ENCODE measurements at regions not wholly inside any gene's neighbourhood (a gene's known extent, or its start where the extent isn't known, plus 50 kb on each side); places are given as distances from the start of the nearest gene placed in this dataset.
"Not testable (repeated sequence)": the region's sequence is repeated elsewhere in the genome, so short reads cannot be mapped to it uniquely, and the experiment has no call there.

DNA sequence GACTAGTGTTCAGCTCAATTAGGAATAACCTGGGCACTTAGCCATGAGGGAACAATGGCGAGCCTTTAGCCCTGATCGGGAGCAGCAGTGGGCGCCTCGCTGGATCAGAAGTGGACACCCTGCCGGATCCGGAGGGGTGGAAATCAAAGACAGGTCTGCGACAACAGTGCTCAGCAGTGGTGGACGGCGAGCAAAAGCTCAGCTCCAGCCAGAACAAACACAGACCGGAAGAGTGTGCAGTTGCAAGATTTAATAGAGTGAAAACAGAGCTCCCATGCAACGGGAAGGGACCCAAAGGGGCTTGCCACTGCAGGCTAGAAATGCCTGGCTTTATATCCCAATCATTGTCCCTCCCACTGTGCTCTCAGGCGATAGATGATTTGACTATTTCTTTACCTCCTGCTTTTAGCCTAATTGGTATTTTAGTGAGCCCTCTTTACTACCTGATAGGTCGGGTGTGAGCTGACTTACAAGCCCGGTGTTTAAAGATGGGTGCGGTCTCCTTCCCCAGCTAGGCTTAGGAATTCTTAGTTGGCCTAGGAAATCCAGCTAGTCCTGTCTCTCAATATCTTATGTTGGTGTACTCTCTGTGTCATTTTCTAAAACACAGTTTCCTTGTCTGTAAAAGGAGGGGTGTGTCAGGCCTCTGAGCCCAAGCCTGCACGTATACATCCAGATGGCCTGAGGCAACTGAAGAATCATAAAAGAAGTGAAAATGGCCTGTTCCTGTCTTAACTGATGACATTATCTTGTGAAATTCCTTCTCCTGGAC is 1258.8 kb upstream of the TENM4 start:
- not testable (repeated sequence) for DNase-seq (ENCODE audit: low read depth in 2 of 2)

DNA sequence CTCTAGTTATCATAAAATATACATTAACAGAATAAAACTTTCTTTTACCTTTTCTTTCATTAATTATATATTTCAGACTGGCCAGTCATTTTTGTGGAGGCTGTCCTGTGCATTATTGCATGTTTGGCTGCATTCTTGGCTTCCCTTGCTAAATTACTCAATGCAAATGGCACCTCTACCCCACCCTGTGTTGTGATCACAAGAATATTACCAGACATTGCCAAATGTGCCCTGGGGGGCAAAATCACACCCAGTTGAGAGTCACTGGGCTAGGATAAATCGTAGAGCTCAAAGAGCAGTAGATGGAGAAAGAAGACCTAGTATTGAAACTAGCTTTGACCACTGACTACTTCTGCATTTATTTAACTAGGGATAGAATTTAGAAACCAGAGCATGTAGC is 1257.8 kb upstream of the TENM4 start:
- no peak for DNase-seq (ENCODE audit: low read depth in 2 of 2)

DNA sequence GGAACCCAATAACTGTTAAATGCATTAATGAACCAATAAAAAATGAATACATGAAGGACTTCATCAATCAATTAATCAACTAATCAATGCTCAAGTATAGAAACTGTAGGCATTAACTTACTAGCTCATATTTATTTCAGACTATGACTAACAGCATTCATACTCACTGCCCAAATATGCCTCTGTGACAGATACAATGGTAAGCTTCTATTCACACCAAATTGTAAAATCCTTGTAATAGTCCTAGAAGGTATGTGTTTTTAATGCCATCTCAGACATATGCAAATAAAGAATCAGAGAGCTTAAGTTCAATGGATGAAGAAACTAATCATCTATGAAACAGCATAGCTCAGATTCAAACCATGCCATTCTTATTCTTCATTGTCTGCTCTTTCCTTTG is 1253.6 kb upstream of the TENM4 start:
- no peak for DNase-seq (ENCODE audit: low read depth in 2 of 2)

DNA sequence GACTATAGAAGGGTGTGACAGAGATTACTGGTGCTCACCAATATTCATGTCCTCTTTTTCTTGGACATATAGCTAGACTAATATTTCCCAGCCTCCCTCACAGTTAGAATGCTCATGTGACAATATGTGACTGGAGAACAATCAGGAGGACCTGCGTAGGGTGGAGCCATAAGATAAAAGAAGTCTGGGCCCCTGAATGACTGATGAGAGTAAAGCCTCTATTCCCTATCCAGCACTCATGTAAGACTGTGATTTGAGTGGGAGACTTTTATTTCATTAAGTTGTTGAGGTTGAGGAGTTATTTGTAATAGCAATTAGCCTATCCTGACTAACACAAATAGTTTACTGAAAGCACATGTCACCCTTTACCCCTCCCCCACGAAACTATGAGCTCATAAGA is 1247.1 kb upstream of the TENM4 start:
- no peak for DNase-seq (ENCODE audit: low read depth in 2 of 2)

DNA sequence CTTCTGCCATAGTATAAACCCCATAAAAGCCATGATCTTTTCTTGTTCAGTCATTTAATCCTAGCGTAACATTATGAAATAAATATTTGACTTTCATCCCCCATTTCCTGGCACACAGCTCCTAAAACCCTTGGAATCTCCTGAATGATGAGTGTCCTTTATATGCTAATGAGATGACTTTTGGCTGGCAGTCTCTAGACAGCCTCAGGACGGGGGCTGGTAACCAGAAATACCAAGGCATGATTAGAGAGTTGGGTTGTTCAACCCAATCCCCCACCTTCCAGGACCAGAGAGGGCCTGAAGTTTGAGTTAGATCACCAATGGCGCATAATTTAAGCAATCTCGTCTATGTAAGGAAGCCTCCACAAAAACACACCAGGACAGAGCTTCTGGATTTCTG is 1246.1 kb upstream of the TENM4 start:
- DNase-seq (ENCODE audit: low read depth in 2 of 2): no peak

DNA sequence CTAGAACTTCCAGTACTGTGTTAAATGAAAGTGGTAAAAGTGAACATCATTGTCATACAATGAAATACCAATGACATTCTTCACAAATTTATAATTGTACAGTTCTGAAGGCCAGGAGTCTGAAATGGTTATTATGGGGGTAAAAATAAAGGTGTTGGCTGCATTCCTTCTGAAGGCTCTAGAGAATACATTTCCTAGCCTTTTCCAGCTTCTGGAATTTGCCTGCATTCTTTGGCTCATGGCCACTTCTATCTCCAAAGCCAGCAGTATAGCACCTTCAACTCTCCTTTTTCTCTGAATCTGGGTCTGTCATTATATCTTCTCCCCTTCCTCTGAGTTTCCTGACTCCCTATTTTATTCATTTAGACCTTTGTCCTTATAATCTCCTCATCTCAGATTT is 1232.7 kb upstream of the TENM4 start:
- no peak for DNase-seq (ENCODE audit: low read depth in 2 of 2)

DNA sequence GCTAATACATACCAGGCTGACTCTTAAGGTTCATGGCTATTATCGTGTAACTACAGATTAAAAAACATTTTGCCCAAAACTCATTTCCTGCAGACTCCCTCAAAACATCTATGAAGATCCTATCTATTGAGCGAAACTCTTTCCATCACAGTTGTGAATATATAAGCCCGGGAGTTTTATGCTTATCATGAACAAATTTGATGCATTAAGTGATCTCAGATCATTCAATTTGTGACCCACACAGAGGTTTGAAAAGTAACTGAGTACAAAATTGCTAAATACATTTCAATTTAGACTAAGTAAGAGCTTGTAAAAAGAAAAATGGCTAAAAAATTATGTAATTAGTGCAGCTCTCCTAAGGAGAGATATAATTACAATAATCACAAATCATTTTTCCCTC is 1228.8 kb upstream of the TENM4 start:
- DNase-seq (ENCODE audit: low read depth in 2 of 2): no peak

DNA sequence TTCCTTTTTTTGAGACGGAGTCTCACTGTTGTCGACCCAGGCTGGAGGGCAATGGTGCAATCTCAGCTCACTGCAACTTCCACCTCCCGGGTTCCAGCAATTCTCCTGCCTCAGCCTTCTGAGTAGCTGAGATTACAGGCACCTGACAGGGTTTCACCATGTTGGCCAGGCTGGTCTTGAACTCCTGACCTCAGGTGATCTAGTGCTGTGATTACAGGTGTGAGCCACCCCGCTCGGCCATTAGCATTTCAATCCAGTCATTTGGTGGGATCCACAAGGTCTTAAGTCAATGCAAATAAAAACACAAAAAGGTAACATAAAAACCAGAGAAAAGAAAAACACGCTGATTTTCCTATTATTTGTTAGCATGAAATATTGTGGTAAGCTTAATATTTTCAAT is 1227.2 kb upstream of the TENM4 start:
- DNase-seq (ENCODE audit: low read depth in 2 of 2): no peak

DNA sequence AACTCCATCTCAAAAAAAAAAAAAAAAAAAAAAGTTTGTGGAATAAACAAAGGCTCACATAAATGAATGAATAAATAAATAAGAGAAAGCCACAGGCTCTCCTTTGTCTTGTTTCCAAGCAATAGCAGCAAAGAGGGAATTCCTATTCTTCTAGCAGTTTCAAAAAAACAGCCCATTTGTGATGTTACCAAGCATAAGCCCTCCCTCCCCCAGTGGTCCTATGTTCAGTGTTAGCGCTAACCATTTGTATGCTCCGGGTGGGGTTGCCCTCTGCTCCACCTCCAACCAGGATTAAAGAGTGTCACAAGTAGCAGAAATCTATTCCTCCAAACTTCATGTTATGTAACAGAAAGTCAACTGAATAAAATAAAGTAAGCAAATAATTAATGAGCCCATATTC is 1215.0 kb upstream of the TENM4 start:
- DNase-seq (ENCODE audit: low read depth in 2 of 2): no peak

DNA sequence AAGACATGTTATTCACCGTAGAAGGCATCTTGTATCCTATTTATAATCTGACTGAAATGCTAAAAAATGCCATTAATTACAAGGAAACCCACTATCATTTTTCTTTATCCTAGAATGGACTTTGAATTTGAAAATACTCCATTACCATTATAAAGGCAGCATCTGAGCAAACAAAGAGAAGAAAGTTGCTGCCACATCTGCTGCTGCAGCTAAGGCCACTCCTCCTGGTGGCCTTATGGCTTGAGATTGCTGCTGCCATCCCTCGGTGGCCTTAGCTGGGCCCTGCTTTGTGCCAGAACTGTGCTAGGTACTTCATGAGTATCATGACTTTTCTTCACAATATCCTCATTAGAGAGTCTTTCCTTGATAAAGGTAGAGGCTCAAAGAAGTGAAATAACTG is 1210.1 kb upstream of the TENM4 start:
- no peak for DNase-seq (ENCODE audit: low read depth in 2 of 2)

DNA sequence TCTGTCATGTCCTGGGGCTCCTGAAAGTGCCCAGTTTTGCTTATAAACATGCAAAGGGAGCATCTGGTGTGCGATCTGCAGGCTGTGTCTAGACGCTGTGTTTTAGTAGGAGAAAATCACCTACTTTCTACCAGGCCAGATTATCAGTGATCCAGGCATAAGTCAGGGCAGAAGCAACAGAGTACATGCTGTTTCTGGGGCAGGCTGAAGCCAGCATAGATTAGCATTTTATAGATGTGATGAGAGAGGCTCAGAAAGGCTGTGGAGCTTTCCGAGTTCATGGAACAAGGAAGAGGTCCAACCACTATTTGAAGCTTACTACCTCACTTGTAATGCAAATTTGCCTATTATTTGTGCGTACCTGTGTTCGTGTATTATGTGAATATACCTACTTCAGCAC is 1208.4 kb upstream of the TENM4 start:
- DNase-seq (ENCODE audit: low read depth in 2 of 2): no peak

DNA sequence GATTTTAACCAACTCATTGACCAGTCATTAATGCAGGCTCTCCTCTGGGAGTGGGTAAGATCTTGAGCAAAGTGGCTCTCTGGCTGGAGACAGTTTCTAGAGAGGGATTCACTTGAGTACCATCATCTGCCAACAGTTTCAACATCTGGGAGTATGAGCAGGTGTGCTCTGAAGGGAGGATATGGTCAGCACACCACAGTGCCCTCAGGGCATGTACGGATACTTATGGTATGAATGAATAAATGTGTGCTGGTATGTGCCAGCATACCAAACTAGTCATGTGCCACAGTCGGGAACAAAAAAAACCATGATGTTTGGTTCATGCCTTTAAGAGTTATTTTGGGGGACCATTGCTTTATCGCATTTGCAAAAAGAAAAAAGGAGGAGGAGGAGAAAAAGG is 1197.5 kb upstream of the TENM4 start:
- DNase-seq (ENCODE audit: low read depth in 2 of 2): no peak

DNA sequence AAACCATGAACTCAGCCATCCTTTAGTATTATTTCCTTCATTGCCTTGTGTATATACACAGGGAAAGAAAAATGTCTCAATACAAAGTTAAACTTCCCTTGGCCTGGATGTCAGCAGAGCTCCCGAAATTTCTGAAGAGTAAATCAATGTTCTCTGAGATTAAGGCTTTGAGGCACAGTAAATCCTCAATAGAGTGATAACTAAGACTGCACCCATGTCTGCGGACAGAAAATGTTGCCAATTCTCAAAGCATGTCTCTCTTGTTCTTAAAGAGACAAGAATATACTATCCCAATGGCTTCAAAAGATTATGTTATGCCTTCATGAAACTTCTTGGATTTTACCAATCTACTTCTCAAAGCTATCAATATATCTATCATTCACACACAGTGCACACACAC is 1196.7 kb upstream of the TENM4 start:
- no peak for DNase-seq (ENCODE audit: low read depth in 2 of 2)

DNA sequence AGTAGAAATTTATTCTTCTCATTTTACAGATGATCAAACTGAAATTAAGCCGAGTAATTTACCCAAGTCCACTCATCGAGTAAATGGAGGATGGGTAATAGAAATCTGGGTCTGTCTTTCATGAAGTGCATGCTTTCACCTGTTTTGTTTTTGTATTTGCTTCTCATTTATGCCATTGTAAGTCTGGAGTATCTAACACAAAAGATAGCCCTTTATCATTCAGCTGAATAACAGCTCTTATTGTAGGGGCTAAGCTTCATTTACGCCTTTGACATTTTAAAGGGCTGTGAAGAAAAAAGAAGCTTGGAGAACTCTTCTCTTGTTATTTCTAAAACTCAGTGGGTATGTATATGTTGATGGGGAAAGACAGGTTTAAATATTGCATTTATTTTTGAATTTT is 1196.2 kb upstream of the TENM4 start:
- DNase-seq (ENCODE audit: low read depth in 2 of 2): no peak

DNA sequence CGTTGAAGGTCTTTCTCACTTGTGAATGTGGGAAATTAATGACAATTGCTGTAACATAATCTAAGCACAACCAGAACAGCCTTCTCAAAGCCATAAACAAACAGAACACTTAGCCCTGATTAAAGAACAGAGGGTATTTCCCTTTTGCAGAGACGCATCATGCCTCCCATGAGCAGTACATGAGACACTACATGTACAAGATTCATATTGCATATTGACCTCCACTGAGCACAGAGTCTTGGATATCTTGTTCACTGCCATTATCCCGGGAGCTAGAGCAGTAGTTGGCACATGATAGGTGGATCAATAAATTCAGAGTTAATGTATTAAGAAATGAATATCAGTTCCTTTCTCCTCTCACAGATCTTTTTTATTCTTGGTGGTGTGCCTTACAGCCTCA is 1194.3 kb upstream of the TENM4 start:
- DNase-seq (ENCODE audit: low read depth in 2 of 2): no peak

DNA sequence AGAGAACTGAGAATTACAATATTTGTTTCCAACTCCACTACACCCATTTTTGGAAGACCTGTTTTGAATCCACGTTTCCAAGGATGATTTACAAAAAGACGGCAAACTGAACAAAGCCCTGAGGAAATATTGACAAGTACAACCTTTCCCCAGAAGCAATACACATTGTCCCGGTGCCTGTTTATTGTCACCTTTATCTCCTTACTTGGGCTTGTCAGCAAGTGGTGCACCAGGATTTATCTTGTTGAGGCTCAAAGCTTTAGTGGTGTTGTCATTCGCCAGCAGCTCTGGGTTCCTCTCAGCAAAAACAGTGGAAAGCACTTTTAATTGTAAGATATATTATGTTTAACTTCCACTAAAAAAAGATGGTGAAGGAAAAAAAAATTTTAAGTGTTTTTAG is 1191.9 kb upstream of the TENM4 start:
- DNase-seq (ENCODE audit: low read depth in 2 of 2): no peak

DNA sequence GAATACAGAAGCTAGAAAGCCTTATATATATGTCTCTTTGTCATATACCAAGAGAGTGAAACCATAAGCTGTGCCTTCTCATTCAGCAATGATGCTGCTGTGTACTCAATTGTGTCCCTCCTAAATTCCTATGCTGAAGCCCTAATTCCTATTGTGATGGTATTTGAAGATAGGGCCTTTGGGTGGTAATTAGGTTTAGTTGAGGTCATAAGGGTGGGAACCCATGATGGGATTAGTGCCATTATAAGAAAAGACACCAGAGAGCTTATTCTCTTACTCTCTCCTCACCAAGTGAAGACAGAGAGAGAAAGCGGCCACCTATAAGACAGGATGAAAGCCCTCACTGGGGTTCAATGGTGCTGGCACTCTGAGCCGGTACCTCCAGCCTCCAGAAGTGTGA is 1191.3 kb upstream of the TENM4 start:
- no peak for DNase-seq (ENCODE audit: low read depth in 2 of 2)

DNA sequence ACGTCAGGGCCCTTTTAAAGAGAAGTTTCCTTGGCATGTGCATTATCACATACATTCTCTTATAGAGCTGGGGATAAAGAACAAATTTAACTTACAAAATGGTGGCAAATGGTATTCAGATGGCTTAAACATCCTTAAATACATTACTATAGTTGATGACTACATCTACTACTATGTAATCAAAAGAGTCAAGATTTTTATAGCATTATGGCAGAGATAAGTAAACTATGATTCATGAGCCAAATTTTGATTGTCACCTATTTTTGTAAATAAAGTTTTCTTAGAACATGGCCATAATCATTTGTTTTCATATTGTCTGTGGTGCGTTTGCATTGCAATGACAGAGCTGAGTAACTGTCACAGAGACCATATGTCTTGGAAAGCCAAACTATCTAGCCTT is 1188.6 kb upstream of the TENM4 start:
- DNase-seq (ENCODE audit: low read depth in 2 of 2): no peak

DNA sequence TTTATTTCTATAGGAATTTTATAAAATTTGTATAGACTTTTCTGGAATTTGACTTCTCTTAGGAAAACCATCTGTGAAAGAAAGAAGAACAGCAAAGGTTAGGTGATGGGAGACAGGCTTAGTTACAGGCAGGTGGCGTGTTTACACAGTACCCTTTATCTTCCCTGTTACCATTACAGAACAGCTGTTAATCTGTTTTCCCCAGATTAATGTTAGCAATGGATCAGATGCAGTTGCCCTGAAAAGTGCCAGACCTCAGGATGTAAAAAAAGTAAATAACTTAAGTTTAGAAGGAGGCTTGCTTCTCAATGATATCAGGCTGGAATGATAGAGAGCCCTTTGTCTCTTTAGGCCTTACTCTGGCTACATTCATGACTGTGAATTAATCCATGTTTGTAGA is 1186.5 kb upstream of the TENM4 start:
- DNase-seq (ENCODE audit: low read depth in 2 of 2): no peak

DNA sequence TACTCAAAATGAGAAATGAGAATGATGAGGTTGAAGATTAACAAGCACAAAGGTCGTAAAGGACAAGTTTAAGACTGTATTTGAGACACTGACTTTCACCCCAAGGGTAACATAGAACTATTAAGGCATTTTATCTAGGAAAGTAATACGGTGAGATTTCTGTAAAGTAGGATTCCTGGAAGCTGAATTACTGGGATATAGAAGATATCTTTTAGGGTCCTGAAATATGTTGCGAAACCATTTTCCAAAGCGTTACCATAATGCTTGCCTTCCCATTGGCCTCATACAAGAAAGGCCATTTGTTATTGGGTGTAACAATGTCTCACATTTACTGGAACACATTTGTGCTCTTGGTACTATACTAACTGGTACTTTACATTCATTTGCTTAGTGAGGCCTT is 1185.9 kb upstream of the TENM4 start:
- no peak for DNase-seq (ENCODE audit: low read depth in 2 of 2)

DNA sequence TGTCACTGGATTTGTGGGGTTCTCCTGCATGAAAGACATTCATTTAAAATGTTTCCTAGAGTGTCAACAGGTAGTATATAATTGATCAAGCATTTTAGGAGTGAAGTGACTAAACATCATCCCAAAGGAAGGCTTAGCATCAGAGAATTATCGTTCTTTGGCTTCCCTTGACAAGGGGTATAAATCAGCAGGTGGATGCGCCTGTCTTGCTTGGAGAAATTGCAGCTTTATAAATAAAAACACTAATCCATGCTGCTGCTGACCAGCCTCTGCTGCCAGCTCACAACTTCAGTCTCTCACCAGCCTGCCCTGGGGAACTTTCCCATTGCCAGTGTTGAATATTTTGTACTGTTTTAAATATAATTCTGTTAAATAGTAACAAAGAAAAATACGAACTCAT is 1184.7 kb upstream of the TENM4 start:
- DNase-seq (ENCODE audit: low read depth in 2 of 2): no peak

DNA sequence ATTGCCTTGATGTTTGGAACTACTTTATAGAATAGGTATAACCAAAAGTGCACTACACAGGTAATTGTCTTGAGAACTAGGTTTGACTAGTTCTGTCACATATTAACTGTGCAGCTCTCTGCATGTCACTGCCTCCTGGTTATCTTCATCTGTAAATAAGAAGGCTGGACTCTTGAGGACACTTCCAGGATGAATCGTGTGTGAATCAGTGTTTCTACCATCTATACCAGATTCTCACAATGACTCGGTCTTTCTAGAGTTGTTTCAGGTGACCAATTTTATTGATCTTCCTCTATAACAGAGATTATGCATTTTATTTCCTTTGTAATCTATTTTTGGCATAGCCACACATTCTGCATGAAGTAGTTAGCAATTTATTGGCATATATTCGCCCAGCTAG is 1181.0 kb upstream of the TENM4 start:
- DNase-seq (ENCODE audit: low read depth in 2 of 2): no peak

DNA sequence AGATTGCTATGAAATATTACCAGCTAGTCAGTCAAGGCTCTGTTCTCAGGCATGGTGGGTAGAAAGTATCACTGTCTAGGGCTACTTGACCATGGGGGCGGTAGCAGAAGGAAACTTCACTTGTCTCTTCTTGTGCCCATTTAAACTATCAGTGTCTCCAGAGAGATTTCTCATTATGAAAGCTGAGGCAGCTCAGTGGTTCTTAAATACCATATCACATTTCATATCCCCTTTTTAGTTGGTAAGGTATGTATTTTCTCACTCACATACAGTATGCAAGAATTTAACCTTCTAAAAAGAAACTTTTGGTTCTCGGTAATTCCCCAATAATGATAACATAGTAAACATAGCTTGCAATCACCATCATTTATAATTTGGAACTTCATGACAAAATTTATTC is 1180.0 kb upstream of the TENM4 start:
- DNase-seq (ENCODE audit: low read depth in 2 of 2): no peak

DNA sequence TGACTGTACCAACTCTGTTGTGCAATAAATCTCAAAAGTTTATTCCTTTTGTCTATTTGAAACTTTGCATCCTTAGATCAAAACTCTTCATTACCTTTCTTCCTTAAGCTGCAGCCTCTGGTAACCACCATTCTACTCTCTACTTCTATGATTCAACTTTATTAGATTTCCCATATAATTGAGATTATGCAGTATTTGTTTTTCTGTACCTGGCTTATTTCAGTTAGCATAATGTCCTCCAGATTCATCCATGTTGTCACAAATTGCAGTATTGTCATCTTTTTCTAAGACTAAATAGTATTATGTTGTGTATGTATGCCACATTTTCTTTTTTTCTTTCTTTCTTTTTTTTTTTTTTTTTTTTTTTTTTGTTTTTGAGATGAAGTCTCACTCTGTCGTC is 1176.3 kb upstream of the TENM4 start:
- no peak for DNase-seq (ENCODE audit: low read depth in 2 of 2)
